GM19043 (cell line): ENCODE measurements at regions not wholly inside any gene's neighbourhood (a gene's known extent, or its start where the extent isn't known, plus 50 kb on each side); places are given as distances from the start of the nearest gene placed in this dataset.

Experiments
- ATAC-seq: cut with Tn5 transposase; IDR thresholded peaks from one replicate; pipeline ENCODE4 v1.9.1; 2021; ENCODE audit warnings: low read depth; ENCODE audit not compliant: unreplicated experiment

DNA sequence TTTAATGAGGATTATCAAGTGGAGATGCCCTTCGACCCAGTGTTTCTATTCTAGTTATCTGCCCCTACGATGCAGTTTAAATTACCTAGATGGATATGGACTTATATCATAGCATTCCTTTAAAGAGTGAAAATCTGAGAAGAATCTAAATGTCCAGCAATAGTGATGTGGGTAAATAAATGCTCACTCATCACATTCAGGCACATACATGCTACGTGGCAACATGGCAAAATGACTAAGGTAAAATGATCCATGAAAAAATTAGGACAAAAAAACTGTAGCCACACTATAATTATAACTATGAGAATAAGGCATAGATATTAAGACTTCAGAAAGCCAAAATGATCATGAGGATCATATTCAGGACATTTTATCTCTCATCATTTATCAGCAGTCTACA, 82.4 kb upstream of the PDE1C start:
- ATAC-seq = no peak

DNA sequence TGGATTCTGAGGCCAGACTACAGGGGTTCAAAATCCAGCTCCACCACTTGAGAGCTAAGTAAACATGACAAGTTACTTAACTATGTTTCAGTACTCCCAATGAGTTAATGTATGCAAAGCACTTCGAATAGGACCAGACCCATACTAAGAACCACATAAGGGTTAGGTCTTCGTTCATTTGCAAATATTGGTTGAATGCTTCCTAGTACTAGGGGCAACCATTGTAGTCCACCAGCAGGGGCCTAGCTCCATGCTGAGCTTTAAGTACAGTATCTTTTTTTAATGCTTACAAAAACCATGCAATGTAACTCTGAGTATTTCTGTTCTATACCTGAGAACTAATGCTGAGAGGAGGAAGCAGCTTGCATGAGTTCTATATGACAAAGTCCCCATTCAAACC, 80.4 kb upstream of the PDE1C start:
- ATAC-seq = no peak

DNA sequence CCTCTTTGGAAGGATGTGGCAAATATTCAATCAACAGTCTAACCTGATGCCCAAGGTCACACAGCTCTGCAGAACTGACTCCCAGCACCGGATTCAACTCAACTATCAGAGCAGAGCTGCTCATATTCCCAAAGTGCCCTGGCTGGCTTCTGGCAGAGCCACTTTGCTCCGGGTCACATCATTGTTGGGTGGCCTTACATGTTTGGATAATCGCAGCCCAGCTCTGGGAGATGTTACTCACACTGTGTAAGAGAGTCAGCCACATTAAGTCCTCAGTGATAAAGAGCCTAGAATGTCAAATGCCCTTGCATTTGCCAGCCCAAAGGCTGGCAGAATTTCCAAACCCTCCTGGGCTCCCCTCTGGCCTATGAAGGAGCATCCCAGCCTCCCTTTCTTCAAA, 79.8 kb upstream of the PDE1C start:
- no peak for ATAC-seq

DNA sequence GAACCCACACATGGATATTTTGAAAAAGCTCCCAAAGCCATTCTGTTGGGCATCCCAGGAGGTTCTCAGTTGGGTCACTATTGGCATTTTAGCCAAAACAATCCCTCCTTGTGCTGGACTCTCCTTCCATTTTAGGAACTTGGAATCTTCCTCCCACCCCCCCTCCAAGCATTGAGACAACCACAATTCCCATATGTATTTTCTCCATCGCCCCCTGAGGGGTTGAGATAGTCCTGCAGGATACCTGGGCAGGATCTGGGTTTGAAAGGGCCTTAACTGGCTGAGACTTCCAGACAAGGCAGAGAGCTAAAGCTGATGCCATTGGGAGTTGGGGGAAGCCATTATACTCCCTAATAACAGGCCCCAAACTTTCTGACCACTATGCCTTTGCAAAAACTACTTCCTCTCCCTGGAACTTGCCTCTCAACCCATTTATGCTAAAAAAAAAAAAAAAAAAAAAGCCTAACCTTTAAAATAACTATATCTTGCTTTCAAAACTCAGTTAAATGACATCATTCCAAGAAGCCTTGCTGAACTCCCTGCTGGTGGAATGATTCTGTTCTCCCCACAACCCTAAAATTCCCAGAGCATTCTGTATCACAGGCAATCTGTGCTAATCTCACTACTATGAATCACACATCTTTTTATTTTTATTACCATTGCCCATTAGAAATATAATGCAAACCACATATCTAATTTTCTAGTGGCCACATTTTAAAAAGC, 77.5 kb upstream of the PDE1C start:
- no peak for ATAC-seq

DNA sequence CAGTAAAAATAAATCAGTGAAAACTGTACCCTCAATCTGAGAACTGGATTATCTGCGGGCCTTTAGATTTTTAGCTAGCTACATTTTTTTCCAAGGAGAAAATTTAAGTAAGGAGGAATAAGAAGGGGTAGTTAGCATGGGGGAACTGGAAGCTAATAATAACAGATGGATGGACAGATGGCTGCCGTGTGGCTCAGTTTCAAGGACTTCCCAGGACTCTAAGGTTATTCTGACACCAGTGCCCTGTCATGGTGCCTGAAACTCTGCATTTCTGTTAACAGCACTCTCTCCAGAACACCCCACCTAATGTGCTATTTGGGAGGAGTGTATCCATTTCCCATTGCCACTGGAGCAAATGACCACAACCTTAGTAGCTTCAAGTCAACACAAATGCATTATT, 75.7 kb upstream of the PDE1C start:
- no peak for ATAC-seq

DNA sequence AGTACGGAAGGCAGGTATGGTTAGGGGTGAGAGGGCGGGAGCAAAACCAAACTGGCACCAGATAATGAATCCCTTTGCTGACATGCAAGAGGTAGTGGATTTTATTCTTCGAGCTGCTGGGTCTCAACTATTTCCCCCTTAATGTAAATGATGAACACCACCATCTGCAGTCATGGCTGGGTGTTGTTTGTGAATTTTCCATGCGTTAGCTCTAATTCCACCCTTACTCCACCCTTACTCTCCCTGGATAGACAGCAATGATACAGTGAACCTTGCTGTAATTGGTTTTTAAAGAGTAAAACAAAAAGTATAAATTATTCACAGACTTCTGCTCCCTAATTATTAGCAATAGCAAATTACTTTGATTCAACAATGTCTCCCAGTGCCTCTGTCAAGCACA, 74.5 kb upstream of the PDE1C start:
- no peak for ATAC-seq

DNA sequence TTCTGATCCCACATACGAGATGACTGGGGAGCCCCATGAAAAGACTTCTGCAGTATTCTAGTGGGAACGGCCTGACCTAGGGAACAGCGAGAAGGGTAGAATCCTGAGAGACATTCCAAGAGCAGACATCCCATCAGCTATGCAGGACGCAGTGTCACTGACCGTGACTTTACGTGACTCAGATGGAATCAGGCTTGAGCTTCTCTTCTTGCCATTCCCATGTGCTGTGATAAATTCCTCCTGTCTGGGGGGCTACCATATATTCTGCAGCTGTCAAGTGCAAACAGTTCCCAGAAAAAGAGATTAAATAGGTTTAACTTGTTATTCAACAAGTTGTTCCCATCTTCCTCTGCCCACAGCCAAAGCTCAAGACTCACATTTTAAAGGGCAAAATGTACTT, 73.1 kb upstream of the PDE1C start:
- no peak for ATAC-seq

DNA sequence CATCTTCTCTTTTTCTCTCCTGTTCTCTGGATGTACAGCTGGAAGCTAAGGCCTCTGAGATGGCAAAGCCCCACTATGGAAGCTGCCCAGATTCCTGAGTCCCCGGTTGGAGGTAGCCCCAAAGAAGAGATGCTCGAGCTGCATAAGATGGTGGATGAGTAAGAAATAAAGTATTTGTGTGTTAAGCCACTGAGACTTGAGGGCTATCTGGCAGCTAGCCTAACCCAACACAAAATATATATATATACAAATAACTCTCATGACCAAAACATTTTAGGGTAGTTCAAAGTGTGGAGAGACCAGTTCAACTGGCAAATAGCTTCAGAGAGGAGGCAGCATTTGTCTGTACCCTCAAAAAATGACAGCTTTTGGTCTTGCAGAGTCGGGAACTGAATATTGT, 72.4 kb upstream of the PDE1C start:
- ATAC-seq = no peak

DNA sequence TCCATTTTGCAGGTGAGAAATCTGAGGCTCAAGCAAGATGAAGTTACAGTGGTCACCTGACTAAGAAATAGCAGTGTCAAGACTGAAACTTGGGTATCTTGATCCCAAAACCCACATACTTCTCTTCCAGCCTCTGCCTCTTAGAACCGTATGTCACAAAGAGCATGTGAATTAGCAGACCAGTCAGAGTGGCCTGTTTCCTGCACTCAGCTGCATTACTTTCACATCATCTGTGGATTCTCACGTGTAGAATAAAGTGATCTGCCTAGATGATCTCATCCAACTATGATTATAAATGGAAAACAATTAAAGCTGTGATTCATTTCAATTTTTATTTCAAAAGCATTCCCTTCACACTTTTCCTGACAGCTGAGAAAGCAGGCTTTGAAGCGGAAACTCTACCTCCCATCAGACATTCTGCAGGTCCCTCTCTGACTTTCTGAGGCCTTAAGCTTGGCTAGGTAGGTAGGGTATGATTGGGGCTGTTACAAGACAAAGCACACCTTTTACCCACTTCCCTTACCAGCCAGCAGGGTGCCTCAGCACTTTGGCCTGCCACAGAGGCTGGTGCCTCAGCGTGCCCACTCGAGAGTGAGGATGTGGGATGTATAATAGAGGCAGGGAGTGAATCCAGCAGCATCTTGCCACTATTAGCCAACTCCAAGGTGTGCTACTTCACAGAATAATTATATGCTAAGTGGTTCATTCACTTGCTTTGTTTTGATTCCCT, 70.2 kb upstream of the PDE1C start:
- no peak for ATAC-seq

DNA sequence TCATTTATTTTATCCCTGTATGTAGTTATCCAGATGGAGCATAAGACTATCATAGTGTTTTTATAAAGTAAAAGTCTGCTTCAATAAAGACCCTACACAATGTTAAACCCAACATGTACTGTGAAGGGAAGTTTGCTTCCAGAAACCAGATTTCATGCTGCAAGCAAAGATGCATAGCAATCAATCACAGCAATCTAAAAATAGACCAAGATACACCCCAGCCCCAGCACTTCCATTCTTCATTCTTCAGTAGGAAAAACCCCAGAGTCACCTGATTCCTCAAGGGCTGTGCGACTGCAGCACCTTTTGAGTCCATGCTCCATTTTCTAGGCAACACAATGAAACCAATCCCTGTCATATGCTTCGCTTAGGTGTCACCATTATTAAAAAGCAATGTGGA, 66.9 kb upstream of the PDE1C start:
- ATAC-seq = no peak

DNA sequence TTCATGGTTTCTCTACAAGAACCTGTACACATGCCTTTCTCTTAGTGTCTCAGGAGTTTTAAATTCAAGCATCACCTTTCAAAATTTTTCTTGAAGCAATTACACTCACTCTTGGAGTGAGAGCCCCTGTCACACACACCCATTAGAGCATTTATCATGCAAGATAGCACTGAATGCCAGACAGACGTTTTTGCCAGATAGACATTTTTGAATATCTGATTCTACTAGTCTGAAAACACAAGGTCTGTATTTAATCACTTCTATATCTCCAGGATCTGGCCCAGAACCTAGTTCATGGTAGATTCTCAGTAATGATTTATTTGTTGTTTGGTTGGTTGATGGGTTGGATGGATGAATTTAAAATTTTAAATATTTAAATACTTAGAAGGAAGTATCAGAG, 60.9 kb upstream of the PDE1C start:
- no peak for ATAC-seq

DNA sequence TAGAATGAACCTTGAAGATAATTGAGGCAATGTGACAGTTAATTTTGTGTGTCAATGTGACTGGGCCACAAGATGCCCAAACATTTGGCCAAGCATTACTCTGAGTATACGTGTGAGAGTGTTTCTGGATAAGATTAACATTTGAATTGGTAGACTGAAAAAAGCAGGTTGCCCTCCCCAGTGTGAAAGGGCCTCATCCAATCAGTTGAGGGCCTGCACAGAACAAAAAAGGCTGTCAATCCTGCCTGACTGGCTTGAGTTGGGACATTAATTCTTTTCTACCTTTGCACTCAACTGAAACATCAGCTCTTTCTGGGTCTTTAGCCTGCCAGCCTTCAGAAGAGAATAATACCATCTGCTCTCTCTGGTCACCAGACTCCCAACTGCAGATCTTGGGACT, 56.6 kb upstream of the PDE1C start:
- no peak for ATAC-seq
